Germinal center (tissue), 1 donor: ENCODE measurements at regions not wholly inside any gene's neighbourhood (a gene's known extent, or its start where the extent isn't known, plus 50 kb on each side); places are given as distances from the start of the nearest gene placed in this dataset.
"Not testable (repeated sequence)": the region's sequence is repeated elsewhere in the genome, so short reads cannot be mapped to it uniquely, and the experiment has no call there.

Source experiments
- DNase-seq: peaks from one replicate; pipeline ENCODE4 v3.0.0; 2012; ENCODE audit warnings: mixed read lengths, low spot score

GRCh38 chr2:184444217-184444616 is 154.1 kb upstream of the ZNF804A start:
- DNase-seq, result peak; percentile 18

GRCh38 chr2:184444623-184445223 is 153.6 kb upstream of the ZNF804A start:
- DNase-seq, result no peak

- DNase-seq, result no peak
Measured at GRCh38 chr2:184449760-184450159, 148.6 kb upstream of the ZNF804A start.

- no peak for DNase-seq
Measured at GRCh38 chr2:184452907-184453306, 145.4 kb upstream of the ZNF804A start.

GRCh38 chr2:184455624-184456023 is 142.7 kb upstream of the ZNF804A start:
- no peak for DNase-seq

GRCh38 chr2:184456693-184457092 is 141.6 kb upstream of the ZNF804A start:
- not testable (repeated sequence) for DNase-seq

GRCh38 chr2:184463102-184463865 is 135.0 kb upstream of the ZNF804A start:
- DNase-seq, result no peak

GRCh38 chr2:184463866-184464248 is 134.5 kb upstream of the ZNF804A start:
- DNase-seq, result no peak

GRCh38 chr2:184468826-184469225 is 129.5 kb upstream of the ZNF804A start:
- no peak for DNase-seq

GRCh38 chr2:184472481-184472880 is 125.8 kb upstream of the ZNF804A start:
- DNase-seq, result no peak

- no peak for DNase-seq
Measured at GRCh38 chr2:184481865-184482264, 116.5 kb upstream of the ZNF804A start.

GRCh38 chr2:184498936-184499335 is 99.4 kb upstream of the ZNF804A start:
- no peak for DNase-seq

- no peak for DNase-seq
Measured at GRCh38 chr2:184504252-184504651, 94.1 kb upstream of the ZNF804A start.

GRCh38 chr2:184507254-184507653 is 91.1 kb upstream of the ZNF804A start:
- no peak for DNase-seq

GRCh38 chr2:184517402-184517801 is 80.9 kb upstream of the ZNF804A start:
- DNase-seq, result no peak

GRCh38 chr2:184520441-184520840 is 77.9 kb upstream of the ZNF804A start:
- no peak for DNase-seq

- DNase-seq, result no peak
Measured at GRCh38 chr2:184523732-184524131, 74.6 kb upstream of the ZNF804A start.

GRCh38 chr2:184524551-184525382 is 73.6 kb upstream of the ZNF804A start:
- DNase-seq, result no peak

GRCh38 chr2:184527058-184527457 is 71.3 kb upstream of the ZNF804A start:
- DNase-seq, result no peak

- DNase-seq, result no peak
Measured at GRCh38 chr2:184528119-184528518, 70.2 kb upstream of the ZNF804A start.

- no peak for DNase-seq
Measured at GRCh38 chr2:184530239-184530638, 68.1 kb upstream of the ZNF804A start.

GRCh38 chr2:184530959-184531358 is 67.4 kb upstream of the ZNF804A start:
- no peak for DNase-seq

- DNase-seq, result no peak
Measured at GRCh38 chr2:184532551-184532950, 65.8 kb upstream of the ZNF804A start.
